ENCODE measurements at regions not wholly inside any gene's neighbourhood (a gene's known extent, or its start where the extent isn't known, plus 50 kb on each side); places are given as distances from the start of the nearest gene placed in this dataset.

DNA sequence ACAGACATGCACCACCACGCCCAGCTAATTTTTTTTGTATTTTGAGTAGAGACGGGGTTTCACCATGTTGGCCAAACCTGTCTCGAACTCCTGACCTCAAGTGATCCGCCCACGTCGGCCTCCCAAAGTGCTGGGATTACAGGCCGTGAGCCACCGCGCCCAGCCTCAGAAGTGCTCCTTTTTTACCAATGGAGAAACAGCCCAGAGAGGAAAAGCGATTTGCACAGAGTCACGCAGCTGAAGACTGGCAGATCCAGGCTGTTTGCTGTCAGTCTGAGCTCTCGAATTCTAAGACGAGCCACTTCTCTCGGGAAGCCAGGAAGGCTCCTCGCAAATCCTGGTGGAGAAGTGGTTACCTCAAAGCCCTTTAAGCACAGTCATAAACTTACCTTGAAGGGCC, 57.4 kb upstream of the SDK1 start:
- Mint-ChIP-seq H3K27me3 (no peaks in the 10 kb centered on the region), H3K4me3 (no peak overlapping the region), H3K4me1 (no peaks in the 10 kb centered on the region), H3K27ac (no peak overlapping the region), H3K9me3 (peaks cover 0 to 11% (median 0%) of the 10 kb centered on the region in 9 donors), H3K36me3 (peaks cover 0 to 12% (median 0%) of the 10 kb centered on the region in 3 donors)
- POLR2A ChIA-PET, result no interaction called here
- DNase-seq (no peak), ATAC-seq (no peak)

- ATAC-seq (no peak), DNase-seq (no peak)
- no peak overlapping the region for H3K4me3 Mint-ChIP-seq
- peaks cover 0 to 11% (median 0%) of the 10 kb centered on the region in 9 donors for H3K9me3 Mint-ChIP-seq
- H3K27me3 Mint-ChIP-seq, result no peaks in the 10 kb centered on the region
- no peak overlapping the region for H3K27ac Mint-ChIP-seq
- peaks cover 0 to 12% (median 0%) of the 10 kb centered on the region in 3 donors for H3K36me3 Mint-ChIP-seq
- no peaks in the 10 kb centered on the region for H3K4me1 Mint-ChIP-seq
- POLR2A ChIA-PET, result no interaction called here
These were observed 56.7 kb upstream of the SDK1 start for GRCh38 chr7:3244241-3244814.

- H3K4me1 Mint-ChIP-seq, result no peaks in the 10 kb centered on the region
- H3K9me3 Mint-ChIP-seq, result peaks cover 0 to 11% (median 0%) of the 10 kb centered on the region in 9 donors
- no peaks in the 10 kb centered on the region for H3K27me3 Mint-ChIP-seq
- H3K27ac Mint-ChIP-seq, result no peak overlapping the region
- no peak for ATAC-seq
- H3K4me3 Mint-ChIP-seq, result no peak overlapping the region
- H3K36me3 Mint-ChIP-seq, result peaks cover 0 to 12% (median 0%) of the 10 kb centered on the region in 3 donors
- POLR2A ChIA-PET, result no interaction called here
- no peak for DNase-seq
These were observed 56.0 kb upstream of the SDK1 start for GRCh38 chr7:3245077-3245476.

DNA sequence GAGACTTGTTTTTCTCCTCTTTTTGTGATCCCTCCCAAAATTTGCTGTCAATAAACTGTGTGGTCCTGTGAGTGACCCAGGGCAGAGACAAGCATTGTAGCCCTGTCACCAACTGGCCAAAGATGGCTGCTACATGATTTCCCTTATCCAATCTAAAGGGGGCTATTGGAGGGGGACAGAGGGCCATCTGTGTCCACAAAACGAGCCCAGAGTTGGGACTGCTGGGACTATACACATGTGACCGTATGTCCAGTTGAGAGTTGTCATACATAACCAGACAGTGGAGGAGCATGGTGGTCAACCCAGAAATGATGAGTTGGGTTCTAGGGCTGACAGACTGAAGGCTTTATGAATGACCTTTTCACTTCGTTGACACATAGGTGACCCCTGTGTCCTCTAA, 55.3 kb upstream of the SDK1 start:
- Mint-ChIP-seq H3K27ac (no peak overlapping the region), H3K4me3 (no peak overlapping the region), H3K36me3 (peaks cover 0 to 12% (median 0%) of the 10 kb centered on the region in 3 donors), H3K9me3 (peaks cover 0 to 11% (median 0%) of the 10 kb centered on the region in 9 donors), H3K27me3 (peaks cover 0 to under 1% (median 0%) of the 10 kb centered on the region in 5 donors), H3K4me1 (no peaks in the 10 kb centered on the region)
- DNase-seq (no peak), ATAC-seq (no peak)
- POLR2A ChIA-PET, result no interaction called here

- Mint-ChIP-seq H3K9me3 (peaks cover 0 to 11% (median 0%) of the 10 kb centered on the region in 9 donors), H3K36me3 (peaks cover 0 to 12% (median 0%) of the 10 kb centered on the region in 3 donors), H3K4me3 (no peak overlapping the region), H3K27ac (no peak overlapping the region), H3K27me3 (peaks cover 0 to 2% (median 0%) of the 10 kb centered on the region in 5 donors), H3K4me1 (no peaks in the 10 kb centered on the region)
- ATAC-seq (no peak), DNase-seq (no peak)
- POLR2A ChIA-PET, result no interaction called here
These were observed 54.9 kb upstream of the SDK1 start for GRCh38 chr7:3246127-3246526.

DNA sequence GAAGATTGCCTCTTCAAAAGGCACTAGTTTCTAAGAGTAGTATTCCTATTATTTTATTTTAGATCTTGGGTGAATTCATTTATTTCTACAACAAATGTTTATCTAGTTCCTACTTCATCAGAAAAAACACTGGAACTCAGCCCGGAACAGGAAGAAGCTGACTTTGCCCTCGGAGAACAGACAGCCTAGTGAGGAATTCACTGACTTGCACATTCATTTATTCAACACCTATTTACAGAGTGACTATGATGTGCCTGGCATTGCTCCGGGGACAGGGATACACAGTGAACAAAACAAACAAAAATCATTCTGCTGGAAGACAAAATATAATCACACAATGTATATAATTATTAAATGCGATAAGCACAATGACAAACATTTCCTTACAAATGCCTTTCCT, 54.4 kb upstream of the SDK1 start:
- H3K4me1 Mint-ChIP-seq, result no peaks in the 10 kb centered on the region
- H3K4me3 Mint-ChIP-seq, result no peak overlapping the region
- no peak overlapping the region for H3K27ac Mint-ChIP-seq
- POLR2A ChIA-PET, result no interaction called here
- DNase-seq (no peak), ATAC-seq (no peak)
- peaks cover 0 to 2% (median 0%) of the 10 kb centered on the region in 5 donors for H3K27me3 Mint-ChIP-seq
- peaks cover 0 to 11% (median 0%) of the 10 kb centered on the region in 9 donors for H3K9me3 Mint-ChIP-seq
- peaks cover 0 to 12% (median 0%) of the 10 kb centered on the region in 3 donors for H3K36me3 Mint-ChIP-seq

GRCh38 chr7:3250725-3251124, 50.3 kb upstream of the SDK1 start:
- no peaks in the 10 kb centered on the region for H3K4me1 Mint-ChIP-seq
- H3K9me3 Mint-ChIP-seq, result peaks cover 0 to 11% (median 0%) of the 10 kb centered on the region in 9 donors
- no peak overlapping the region for H3K27ac Mint-ChIP-seq
- ATAC-seq, result no peak
- DNase-seq, result no peak
- H3K27me3 Mint-ChIP-seq, result peaks cover 0 to 9% (median 0%) of the 10 kb centered on the region in 5 donors
- H3K36me3 Mint-ChIP-seq, result peaks cover 0 to 11% (median 0%) of the 10 kb centered on the region in 3 donors
- POLR2A ChIA-PET, result no interaction called here
- no peak overlapping the region for H3K4me3 Mint-ChIP-seq
